HPDE6-E6E7 (cell line): ENCODE measurements at regions not wholly inside any gene's neighbourhood (a gene's known extent, or its start where the extent isn't known, plus 50 kb on each side); places are given as distances from the start of the nearest gene placed in this dataset.
"Not testable (repeated sequence)": the region's sequence is repeated elsewhere in the genome, so short reads cannot be mapped to it uniquely, and the experiment has no call there.

ENCODE experiments used
- DNase-seq: peaks from one replicate; pipeline ENCODE4 v3.0.0; 2011; ENCODE audit warnings: missing footprints; ENCODE audit errors: extremely low spot score

DNA sequence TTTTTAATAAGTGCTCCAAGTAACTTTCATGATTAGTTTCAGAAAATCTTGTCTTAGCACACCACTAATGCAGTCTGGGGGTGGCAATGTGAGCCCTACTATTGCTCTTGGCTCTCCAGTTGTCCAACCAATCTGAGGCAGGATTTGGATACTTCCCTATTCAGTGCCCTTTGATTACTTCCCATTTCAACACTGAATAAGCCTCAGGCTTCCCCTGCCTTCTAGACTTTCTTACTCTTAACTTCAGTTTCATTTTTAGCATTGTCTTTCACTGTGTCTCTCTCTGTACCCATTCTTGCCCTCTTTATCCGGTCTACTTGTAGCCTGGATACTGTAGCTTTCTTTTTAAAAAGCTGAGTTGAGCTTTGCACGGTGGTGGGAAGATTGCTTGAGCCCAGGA is 186.1 kb downstream of the C9orf152 start:
- no peak for DNase-seq

DNA sequence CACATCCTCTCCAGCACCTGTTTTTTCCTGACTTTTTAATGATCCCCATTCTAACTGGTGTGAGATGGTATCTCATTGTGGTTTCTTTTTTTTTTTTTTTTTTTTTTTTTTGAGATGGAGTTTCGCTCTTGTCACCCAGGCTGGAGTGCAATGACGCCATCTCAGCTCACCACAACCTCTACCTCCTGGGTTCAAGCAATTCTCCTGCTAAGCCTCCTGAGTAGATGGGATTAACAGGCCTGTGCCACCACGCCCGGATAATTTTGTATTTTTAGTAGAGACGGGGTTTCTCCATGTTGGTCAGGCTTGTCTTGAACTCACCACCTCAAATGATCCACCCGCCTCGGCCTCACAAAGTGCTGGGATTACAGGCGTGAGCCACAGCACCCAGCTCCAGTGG is 184.7 kb downstream of the C9orf152 start:
- not testable (repeated sequence) for DNase-seq

DNA sequence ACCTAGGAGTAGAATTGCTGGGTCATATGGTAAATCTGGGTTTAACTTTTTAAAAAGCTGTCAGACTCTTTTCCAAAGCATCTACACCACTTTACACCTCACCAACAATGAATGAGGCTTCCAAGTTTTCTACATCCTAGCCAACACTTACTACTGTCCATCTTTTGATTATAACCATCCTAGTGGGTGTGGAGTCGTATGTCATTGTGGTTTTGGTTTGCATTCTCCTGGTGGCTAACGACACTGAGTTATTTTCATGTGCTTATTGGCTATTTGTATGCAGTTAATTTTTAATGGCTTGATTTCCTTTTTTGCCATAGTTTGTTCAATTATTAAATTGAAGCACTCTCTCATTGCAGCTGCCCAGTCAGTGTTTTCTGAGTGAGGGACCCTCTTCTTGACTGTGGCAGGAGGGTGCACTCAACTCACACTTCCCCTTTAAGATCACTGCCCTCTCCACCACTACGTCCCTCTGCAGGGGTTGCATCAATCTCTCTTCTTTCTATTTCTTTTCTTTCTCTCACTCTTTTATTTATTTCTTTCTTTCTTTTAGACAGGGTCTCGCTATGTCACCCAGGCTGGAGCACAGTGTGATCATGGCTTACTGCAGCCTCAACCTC is 182.3 kb downstream of the C9orf152 start:
- no peak for DNase-seq

DNA sequence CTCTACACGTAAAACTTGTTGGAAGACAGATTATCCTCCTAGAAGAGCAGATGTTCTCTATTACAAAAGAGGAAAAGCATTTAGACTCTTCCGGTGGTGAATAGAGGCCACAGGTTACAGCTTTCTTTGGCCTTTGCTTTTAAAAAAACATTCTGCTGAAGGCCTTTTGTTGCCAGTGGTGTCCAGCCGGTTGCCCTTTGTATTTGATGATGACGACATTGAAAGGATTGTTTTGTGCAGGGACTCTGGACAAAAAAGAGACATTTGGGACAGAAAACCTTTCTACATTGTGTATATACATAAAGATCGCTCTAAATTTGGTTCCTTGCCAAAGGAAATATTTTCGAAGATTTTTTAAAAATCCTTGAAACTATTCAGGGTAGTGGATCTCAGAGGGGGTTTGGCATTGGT is 180.3 kb downstream of the C9orf152 start:
- DNase-seq, result no peak

DNA sequence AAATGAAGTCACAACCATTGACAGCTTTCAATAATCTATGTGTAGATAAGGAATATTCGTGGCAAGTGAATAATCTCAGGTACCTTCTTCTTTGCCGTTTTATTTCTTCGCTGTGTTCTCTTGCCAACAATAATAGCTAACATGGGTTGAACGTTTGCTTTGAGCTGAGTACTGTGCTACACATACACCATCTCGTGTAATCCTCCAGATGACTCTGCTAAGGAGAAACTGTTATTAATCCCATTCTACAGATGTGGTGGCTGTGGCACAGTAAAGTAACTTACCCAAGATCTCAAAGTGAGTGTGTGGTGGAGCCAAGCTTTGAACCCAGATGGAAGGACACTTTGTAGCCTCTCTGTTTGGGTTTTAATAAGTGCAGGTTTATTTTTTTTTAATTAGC is 179.7 kb downstream of the C9orf152 start:
- DNase-seq, result no peak

DNA sequence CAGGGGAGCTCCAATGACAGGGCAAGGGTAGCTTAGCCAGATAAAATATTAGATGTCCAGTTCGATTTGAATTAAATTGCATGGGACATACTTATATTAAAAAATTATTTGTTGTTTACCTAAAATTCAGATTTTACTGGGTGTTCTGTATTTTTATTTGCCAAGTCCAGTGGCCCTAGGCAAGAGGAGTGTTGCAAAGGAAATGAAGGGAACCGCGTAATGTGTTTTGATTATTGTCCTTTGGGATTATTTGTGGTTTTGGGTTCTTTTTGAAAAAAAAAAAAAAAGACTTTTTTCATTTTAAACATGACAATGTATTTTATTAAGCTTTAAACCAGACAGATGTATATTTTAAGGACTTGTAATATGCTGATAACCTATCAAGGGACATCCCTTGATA is 179.3 kb downstream of the C9orf152 start:
- DNase-seq, result no peak

DNA sequence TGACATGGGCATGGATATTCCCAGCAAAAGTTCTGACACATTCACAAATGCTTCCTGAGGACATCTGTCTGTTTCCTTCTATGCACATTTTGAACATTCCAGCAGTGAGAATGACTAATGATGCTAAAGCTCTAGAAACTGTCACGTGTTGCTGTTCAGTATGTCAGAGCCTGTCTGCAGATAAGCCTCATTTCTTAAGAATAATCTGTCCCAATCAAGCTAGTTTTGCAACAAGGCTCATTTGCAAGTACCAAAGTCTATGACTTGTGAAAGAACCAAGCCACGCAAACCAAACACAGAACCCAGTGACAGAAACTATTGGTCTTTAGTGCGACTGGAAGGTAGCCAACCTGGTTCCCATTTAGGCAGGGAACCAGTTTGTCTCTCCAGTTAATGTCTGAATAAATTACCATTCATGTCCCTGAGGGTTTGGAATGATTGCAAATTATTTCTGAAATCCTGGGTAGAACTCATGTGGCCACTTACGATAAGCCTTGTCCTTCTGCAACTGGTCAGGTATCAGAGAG is 178.5 kb downstream of the C9orf152 start:
- peak; percentile 42 for DNase-seq

DNA sequence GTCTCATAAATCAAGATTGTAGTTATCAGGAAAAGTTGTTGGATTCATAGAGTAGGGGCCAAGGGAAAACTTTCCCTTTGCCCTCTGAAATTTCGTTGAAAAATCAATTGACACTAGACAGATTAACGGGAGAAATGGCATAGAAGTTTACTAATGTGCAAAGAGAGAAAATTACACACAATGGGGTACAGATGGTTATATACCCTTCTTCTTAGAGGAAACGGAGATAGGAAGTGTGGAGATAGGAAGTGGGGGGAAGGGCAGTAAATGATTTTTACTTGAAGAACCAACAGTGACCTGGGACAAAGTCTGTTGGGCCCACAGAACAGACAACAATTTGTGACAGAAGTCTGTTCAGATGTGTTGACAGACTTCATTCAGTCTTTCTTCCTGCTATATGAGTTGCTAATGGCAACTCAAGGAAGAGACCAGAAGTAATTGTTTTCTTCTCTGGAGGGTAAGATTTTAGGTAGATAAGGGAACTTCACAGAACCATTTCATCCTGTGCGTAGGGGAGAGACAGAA is 177.9 kb downstream of the C9orf152 start:
- DNase-seq, result no peak

DNA sequence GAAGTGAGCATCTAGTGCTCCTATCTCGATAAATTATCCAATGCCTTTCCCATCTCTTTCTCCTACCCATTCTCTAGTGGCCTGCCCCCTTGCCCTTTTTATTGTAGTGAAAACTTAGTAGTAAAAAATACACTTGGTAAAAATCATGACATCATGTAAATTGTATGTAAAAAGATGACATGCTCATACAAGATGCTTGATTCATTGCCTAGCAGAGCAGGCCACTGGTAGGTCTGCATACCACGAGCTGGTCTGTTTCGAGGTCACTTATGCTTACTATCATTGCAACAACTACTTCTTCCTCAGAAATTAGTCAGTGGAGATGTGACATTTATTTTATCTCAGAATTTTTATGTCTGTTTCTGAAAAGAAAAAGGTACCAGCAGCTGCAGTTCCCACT is 177.3 kb downstream of the C9orf152 start:
- no peak for DNase-seq

DNA sequence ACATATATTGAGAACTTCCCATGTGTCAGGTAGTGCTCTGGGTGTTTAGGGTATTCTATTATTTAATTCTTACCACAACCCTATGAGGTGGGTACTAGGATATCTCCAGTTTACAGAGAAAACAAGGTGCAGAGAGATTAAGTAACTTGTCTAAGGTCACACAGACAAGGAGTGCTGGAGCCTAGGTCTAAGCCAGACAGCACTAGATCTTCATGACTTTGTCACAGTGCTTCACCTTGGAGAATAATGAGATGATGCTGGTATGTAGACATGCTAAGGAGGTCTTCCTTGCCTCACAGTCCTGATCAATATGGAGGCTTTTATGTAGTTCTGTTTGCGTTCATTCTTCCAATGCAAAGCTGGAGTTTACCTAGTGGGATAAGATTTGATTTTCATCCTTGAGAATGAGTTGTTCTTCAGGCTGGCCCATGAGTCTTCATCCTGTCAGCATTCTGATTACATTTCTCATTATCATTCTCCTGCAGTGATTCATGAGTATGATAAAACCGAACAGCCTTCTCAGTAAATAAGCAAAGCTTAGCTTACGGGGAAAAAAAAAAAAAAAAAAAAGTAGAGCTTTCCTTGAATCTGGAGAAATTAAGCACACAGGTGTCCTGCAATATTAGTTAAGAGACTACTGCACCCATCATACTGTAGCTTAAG is 176.3 kb downstream of the C9orf152 start:
- peak; percentile 63 for DNase-seq

DNA sequence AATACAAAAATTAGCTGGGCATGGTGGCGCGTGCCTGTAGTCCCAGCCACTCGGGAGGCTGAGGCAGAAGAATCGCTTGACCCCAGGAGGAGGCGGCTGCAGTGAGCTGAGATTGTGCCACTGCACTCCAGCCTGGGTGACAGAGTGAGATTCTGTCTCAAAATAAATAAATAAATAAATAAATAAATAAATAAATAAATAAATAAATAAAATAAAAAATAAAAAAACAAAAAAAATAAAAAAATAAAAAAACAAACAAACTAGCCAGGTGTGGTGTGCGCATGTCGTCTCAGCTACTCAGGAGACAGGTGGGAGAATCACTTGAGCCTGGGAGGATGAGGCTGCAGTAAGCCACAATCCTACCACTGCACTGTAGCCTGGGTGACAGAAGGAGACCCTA is 175.4 kb downstream of the C9orf152 start:
- not testable (repeated sequence) for DNase-seq

DNA sequence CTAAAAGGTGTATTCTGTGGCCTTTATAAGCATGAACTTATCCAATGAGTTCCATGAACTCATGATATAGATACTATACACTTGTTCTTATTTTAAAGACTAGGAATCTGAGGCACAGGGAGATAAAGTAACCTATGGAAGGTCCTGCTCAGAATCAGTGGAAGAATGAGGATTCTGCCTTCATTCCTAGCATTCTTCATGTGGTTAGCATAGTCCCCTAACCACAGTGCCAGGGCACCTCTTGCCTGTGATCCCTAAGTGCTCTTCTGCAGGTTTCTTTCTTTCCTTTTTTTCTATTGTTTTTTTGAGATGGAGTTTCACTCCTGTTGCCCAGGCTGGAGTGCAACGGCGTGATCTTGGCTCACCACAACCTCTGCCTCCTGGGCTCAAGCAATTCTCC is 174.1 kb downstream of the C9orf152 start:
- DNase-seq, result no peak

DNA sequence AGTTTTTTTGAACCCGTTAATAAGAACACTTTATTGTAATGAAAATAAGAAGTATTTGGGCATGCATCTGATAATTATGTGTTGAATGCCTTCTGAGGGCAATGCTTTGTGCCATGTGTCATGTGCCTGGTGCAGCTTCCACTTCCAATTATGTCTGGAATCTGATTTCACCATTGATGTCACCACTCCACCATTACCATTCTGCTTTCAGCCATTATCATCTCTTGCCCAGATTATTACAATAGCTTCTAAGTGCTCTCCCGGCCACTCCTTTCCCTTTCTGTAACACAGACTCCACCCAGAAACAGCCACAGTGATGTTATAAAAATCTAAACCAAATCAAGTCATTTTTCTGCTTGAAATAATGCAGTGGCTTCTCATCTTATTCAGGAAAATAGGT is 171.7 kb downstream of the C9orf152 start:
- no peak for DNase-seq

DNA sequence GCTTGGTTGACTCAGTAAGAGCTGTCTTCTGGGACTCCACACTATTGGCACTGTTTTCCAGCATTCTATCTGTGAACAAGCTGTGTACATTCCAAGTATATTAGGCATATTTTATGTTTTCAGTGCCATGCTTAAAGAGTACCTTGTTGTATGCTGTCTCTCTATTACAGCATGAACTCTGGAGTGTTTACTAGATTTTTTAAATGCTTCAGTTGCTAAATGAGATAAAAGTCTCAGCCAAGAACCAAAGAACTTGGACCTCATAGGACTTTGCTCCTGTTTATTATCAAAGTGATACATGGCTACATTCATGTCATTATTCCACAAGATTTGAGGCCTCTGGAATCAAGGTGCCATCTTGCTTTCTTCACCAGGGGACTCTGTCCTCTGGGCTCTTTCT is 167.2 kb downstream of the C9orf152 start:
- DNase-seq, result no peak

DNA sequence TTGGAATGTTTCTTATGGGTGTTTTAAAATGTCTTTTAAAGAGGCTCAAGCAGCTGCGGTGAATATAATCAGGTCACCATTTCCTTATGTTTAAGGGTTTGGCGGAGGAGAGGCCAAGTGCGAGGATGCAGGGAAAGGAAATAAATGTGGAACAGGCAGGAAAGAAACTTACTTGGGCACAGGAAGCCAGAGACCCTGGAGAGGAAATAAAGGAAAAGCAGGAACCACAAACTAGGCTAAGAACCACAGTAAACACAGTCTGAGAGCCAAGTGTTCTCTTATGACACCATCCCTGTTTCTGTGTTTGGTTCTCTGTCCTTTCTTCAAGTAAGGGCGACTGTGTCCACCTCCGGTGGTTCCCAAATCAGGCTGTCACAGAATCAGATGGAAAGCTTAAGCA is 166.5 kb downstream of the C9orf152 start:
- no peak for DNase-seq

DNA sequence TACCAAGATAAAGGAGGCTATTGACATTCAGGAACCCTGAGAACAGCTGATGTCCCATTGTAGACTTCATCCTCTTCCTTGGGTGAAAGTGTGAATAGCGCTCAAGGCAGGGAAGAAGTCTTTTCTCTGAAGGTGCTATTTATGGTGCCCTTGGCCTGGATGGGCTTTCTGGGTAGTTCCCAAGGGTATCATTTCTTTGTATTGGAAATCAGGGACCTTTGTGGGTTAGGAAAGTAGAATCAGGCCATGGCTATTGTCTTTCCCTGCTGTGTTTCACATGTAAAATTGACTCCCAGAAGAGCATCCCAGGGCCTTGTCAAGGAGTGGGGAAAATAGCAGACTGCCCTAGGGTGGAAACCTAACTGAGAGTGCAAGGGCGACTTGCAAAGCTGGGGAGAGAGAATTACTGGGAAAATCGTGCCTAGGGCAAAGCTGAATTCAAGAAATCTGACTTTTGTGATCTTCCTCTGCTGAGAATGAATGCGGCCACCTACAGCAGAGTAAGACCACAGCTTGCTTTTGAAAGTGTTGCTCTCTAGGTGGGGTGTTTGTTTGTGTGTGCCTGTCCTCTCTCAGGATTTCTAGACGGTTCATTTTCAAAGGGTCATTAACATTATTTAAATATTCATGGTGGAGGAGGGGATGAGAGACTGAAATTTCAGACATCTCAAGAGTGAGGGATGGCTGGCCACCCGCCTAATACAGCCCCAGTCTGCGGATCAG is 160.6 kb downstream of the C9orf152 start:
- no peak for DNase-seq

DNA sequence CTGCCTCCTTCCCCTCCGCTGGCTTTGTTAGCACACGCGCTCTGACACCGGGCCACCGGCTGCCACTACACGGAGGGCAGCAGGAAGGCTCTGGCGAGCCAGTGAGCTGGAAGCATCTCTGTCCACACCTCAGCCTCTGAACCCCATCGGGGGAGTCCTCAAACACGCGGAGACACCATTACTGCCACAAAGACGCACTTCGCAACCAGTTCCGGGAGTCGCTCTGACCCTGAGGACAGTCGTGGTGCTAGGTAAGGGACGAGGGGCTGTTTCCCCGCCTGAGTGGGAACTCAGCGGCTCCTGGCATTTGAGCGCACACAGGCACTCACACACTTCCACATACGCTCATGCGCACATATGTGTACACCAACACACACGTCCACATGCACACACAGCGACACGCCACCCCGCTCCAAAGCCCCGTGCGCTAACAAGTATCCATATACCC is 160.0 kb downstream of the C9orf152 start:
- no peak for DNase-seq

DNA sequence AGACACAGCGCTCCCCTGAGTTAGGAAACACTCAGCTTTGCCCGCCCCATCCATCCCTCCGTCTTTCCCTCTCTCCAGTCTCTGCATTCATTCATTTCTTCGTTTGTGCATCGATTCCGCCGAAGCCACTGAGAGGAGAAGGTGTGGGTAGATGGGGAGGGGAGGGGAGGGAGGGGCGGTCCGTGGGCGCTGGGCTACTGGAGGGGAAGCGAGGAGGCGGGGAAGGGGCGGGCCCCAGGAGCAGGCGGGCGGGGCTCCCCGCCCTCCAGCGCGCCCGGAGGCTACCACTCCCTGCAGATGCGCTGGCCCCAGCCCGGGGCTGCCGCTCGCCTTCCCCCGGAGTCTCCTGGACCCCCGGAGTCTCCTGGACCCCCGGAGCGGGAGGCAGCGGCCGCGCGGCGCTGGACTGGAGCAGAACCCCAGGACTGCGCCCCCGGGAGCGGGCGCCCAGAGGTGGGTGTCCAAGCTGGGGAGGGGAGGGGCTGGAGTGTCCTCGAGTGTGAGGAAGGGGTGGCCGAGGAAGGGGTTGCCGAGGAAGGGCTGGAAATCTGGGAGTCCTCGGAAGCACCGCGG is 159.5 kb downstream of the C9orf152 start:
- peak; percentile 38 for DNase-seq

DNA sequence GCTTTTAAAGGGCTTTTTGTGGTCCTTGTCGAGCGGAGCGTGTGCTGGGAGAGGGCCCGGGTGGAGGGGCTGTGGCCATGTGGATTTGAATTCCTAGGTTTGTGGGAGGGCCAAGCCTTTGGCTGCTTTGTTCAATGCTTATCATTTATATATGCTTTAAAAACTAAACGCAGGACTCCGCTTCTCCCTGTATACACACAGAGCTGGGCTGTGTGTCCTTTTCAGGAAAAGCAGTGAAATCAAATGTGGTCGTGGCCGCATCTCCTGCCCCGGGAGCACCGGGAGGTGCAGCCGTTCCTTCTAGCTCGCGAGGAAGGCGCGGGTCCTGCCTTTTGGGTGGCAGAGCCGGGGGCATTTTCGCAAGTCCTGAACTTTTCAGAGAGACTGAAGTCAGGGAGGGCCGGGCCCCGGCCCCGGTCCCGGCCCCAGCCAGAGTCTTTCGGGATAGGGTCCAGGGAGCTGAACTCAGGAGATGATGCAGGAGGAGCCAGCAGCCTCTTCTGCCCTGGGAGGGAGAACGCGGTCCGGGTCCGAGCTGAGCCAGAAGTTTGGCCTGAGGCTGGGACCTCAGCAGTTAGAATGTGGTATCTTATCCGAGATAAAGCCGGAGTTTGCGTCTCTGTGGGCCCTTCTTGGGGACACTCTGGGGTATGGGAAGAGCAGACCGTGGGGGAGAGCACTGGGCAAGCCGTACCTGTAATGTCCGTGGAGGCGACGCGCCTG is 158.8 kb downstream of the C9orf152 start:
- peak; percentile 34 for DNase-seq

DNA sequence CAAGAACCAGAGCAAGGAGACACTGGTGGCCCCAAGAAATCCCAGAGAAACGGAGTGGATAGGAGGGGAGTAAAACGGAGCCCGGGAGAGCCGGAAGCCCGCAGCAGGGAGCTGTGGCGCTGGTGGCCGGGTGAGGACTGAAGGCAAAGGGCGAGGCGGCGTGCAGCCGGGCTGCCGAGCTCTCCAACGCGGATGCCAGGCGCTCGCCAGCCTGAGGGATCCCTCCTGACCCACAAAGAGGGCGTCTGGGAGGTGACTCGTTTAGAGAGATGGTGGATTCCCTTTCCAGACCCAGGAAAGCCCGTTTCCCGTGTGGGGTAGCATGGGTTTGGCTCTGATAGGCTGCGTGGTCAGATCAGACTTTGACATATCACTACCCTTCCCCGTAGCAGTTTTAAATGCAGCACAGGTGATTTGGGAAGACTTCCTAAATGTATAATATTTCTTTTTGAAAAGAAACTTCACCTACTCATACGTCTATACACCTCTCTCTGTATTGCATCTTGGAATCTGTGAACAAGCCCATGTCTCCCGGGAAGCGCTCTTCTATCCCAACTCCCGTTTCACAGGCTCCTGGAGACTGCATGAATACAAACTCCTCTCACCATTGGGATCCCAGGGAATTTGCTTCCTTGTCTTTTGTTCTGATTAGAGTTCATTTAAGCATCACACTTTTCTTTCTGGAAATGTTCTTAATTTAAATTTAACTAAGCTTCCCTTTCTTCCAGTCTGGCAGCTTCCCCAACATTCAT is 158.1 kb downstream of the C9orf152 start:
- no peak for DNase-seq

DNA sequence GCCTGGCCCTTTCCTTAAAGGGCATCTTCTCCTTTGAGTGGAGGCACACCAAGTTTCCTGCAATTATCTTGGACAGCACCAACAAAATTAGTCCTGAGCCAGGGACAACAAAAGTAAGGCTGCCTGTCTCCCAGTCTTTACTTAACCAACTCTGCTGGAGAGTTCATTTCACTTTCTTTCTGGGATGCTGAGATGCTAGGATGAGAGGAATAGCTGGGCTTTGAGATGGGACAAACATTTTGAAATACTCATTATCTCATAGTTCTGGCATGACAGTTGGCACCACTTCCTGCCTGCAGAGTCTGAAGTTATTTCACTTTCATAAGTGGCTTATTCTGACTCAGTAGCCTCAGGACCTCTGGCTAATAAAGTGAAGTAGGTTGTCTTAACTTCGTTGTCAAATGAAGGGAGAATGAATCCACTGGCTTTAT is 157.0 kb downstream of the C9orf152 start:
- DNase-seq, result peak; percentile 58
